B cell (primary cell): ENCODE measurements at regions not wholly inside any gene's neighbourhood (a gene's known extent, or its start where the extent isn't known, plus 50 kb on each side); places are given as distances from the start of the nearest gene placed in this dataset.

ENCODE experiments used
- ATAC-seq: fragments of 200-7000 bp; cut with Tn5 transposase; one replicate; pipeline ENCODE4 v1.10.0; 2021; ENCODE audit warnings: low read depth, mild to moderate bottlenecking, moderate number of reproducible peaks, moderate library complexity
- CTCF ChIA-PET: fragments of 350-600 bp; sonication (Branson Sonifier 250); formaldehyde crosslinking; loops from one replicate; lab custom pipeline; 2021; ENCODE audit warnings: antibody characterized with exemption, inconsistent platforms; lab: Charles Lee
- POLR2A ChIA-PET: fragments of 350-600 bp; sonication (Branson Sonifier 250); formaldehyde crosslinking; loops from one replicate; lab custom pipeline; 2021; ENCODE audit warnings: antibody characterized with exemption; lab: Charles Lee
- DNase-seq: peaks from one replicate; pipeline ENCODE4 v3.0.0; 2013
- H2AFZ ChIP-seq: 2 replicates; pipeline ENCODE4 v1.6.1; 2012; ENCODE audit warnings: mild to moderate bottlenecking, low read depth, low read length; ENCODE audit not compliant: insufficient read depth, poor library complexity, severe bottlenecking
- H3K27ac ChIP-seq, 2 donors: 1 replicate in 1 of 2; 2 replicates in 1 of 2; pipeline ENCODE4 v1.5.1; 2012 to 2013; ENCODE audit warnings: low read length in 2 of 2, mild to moderate bottlenecking in 2 of 2, moderate library complexity in 1 of 2
- H3K27me3 ChIP-seq, 4 experiments: fragments of 200-600 bp in 1 of 4; sonication (generic) in 1 of 4; replicated peaks in 1 of 4; 1 replicate in 2 of 4; 2 replicates in 2 of 4; pipeline versions ENCODE4 v1.6.1 to v1.7.0; 2013 to 2016; ENCODE audit warnings: low read length in 3 of 4, mild to moderate bottlenecking in 2 of 4, mixed read lengths in 1 of 4, moderate library complexity in 1 of 4; ENCODE audit not compliant: insufficient read depth in 4 of 4, control insufficient read depth in 3 of 4; ENCODE audit errors: control extremely low read depth in 1 of 4
- H3K36me3 ChIP-seq, 2 experiments: replicated peaks in 1 of 2; 1 replicate in 1 of 2; 2 replicates in 1 of 2; pipeline versions ENCODE4 v1.6.1 to v1.7.1; 2013; ENCODE audit warnings: low read length in 1 of 2; ENCODE audit not compliant: insufficient read depth in 2 of 2, control insufficient read depth in 1 of 2; ENCODE audit errors: control extremely low read depth in 1 of 2, extremely low read depth in 1 of 2
- H3K4me1 ChIP-seq, 2 donors: fragments of 200-600 bp in 1 of 2; sonication (generic) in 1 of 2; 1 replicate in 1 of 2; 2 replicates in 1 of 2; pipeline versions ENCODE4 v1.5.1 to v1.6.1; 2013 to 2017; ENCODE audit warnings: low read length in 2 of 2; ENCODE audit not compliant: control insufficient read depth in 2 of 2, insufficient read depth in 2 of 2
- H3K4me2 ChIP-seq: replicated peaks from 2 replicates; pipeline ENCODE3; 2012; ENCODE audit warnings: mild to moderate bottlenecking, low read depth, low read length; ENCODE audit not compliant: poor library complexity, severe bottlenecking
- H3K4me3 ChIP-seq, 5 experiments: fragments of 200-600 bp in 1 of 5; sonication (generic) in 1 of 5; 1 replicate in 3 of 5; 2 replicates in 2 of 5; pipeline versions ENCODE4 v1.5.1 to v1.7.0; 2011 to 2016; ENCODE audit warnings: low read length in 4 of 5, mild to moderate bottlenecking in 4 of 5, low read depth in 2 of 5, control low read depth in 1 of 5, moderate library complexity in 1 of 5; ENCODE audit not compliant: insufficient read depth in 1 of 5; ENCODE audit errors: control extremely low read depth in 1 of 5, extremely low read depth in 1 of 5
- H3K79me2 ChIP-seq: fragments of 200-600 bp; sonication (generic); one replicate; pipeline ENCODE4 v1.6.0; 2016; ENCODE audit warnings: low read length; ENCODE audit not compliant: control insufficient read depth, insufficient read depth
- H3K9ac ChIP-seq: fragments of 200-600 bp; sonication (generic); 2 replicates; pipeline ENCODE4 v1.6.1; 2017; ENCODE audit warnings: mild to moderate bottlenecking, low read length, moderate library complexity
- H3K9me3 ChIP-seq, 3 donors: one replicate each; pipeline versions ENCODE4 v1.6.1 to v1.7.1; 2013; ENCODE audit warnings: low read length in 2 of 3; ENCODE audit not compliant: control insufficient read depth in 2 of 3, insufficient read depth in 1 of 3; ENCODE audit errors: control extremely low read depth in 1 of 3
- H4K20me1 ChIP-seq: 2 replicates; pipeline ENCODE4 v1.6.0; 2012; ENCODE audit warnings: mild to moderate bottlenecking, low read length; ENCODE audit not compliant: insufficient read depth, control insufficient read depth, poor library complexity, severe bottlenecking
- H3K27ac Mint-ChIP-seq: one replicate; pipeline ENCODE4 v1.8.0; 2021; ENCODE audit warnings: mixed read lengths
- H3K27me3 Mint-ChIP-seq: one replicate; pipeline ENCODE4 v1.8.0; 2021; ENCODE audit warnings: mixed read lengths
- H3K4me1 Mint-ChIP-seq: one replicate; pipeline ENCODE4 v1.8.0; 2021; ENCODE audit warnings: mixed read lengths
- H3K4me3 Mint-ChIP-seq: one replicate; pipeline ENCODE4 v1.8.0; 2021; ENCODE audit warnings: mixed read lengths
- H3K9me3 Mint-ChIP-seq: one replicate; pipeline ENCODE4 v1.8.0; 2022; ENCODE audit warnings: mixed read lengths; ENCODE audit not compliant: insufficient read depth
- CTCF ChIP-seq: fragments of 200-600 bp; IDR thresholded peaks from one replicate; pipeline ENCODE4 v1.8.0; 2022; ENCODE audit warnings: antibody characterized with exemption, mild to moderate bottlenecking
- EZH2 ChIP-seq: IDR thresholded peaks from 2 replicates; pipeline ENCODE4 v1.6.1; 2012; ENCODE audit warnings: borderline replicate concordance, low read depth, mild to moderate bottlenecking, moderate library complexity, low read length; ENCODE audit not compliant: insufficient read depth, poor library complexity, severe bottlenecking
- WGBS: methylation state at CpG from one replicate; pipeline ENCODE4 v1.1.5; 2013; ENCODE audit warnings: missing lambda C conversion rate; ENCODE audit not compliant: insufficient coverage; 5-methylcytosine and 5-hydroxymethylcytosine counted together
- intact Hi-C: fragments of 100-400 bp; cut with micrococcal nuclease; formaldehyde crosslinking; loops from one replicate; pipeline ENCODE4 v1.10.0; 2022

GRCh38 chr11:106217456-106217855, 140.0 kb downstream of the AASDHPPT start:
- H3K4me3 Mint-ChIP-seq = no peak overlapping the region
- H3K9me3 ChIP-seq = peaks cover 0 to 6% (median 1%) of the 10 kb centered on the region in 3 donors
- CTCF ChIA-PET = no interaction called here
- no peak overlapping the region for H2AFZ ChIP-seq
- no peak overlapping the region for H3K4me3 ChIP-seq
- H3K27ac Mint-ChIP-seq = no peak overlapping the region
- H3K9me3 Mint-ChIP-seq = peaks cover 6% of the 10 kb centered on the region
- no peak overlapping the region for H3K4me2 ChIP-seq
- no peaks in the 10 kb centered on the region for H3K79me2 ChIP-seq
- no peak overlapping the region for H3K27ac ChIP-seq
- no peak for DNase-seq
- no peaks in the 10 kb centered on the region for H3K27me3 ChIP-seq
- TF ChIP-seq CTCF (no peak), EZH2 (no peak)
- WGBS = 100% methylated on average over 2 of the region's 2 CpGs
- no peaks in the 10 kb centered on the region for H3K27me3 Mint-ChIP-seq
- no peak overlapping the region for H3K9ac ChIP-seq
- ATAC-seq = no peak
- H4K20me1 ChIP-seq = no peaks in the 10 kb centered on the region
- no peaks in the 10 kb centered on the region for H3K4me1 ChIP-seq
- H3K36me3 ChIP-seq = no peaks in the 10 kb centered on the region
- intact Hi-C loops = no loop called here
- no peaks in the 10 kb centered on the region for H3K4me1 Mint-ChIP-seq
- POLR2A ChIA-PET = no interaction called here

GRCh38 chr11:106218106-106218505, 140.6 kb downstream of the AASDHPPT start:
- no peak overlapping the region for H3K9ac ChIP-seq
- H3K27ac ChIP-seq = no peak overlapping the region
- H4K20me1 ChIP-seq = no peaks in the 10 kb centered on the region
- ATAC-seq (no peak), DNase-seq (no peak)
- 45% methylated on average over 2 of the region's 3 CpGs for WGBS
- H3K4me2 ChIP-seq = no peak overlapping the region
- Mint-ChIP-seq H3K9me3 (peaks cover 6% of the 10 kb centered on the region), H3K27me3 (no peaks in the 10 kb centered on the region), H3K4me1 (no peaks in the 10 kb centered on the region), H3K4me3 (no peak overlapping the region), H3K27ac (no peak overlapping the region)
- H3K4me3 ChIP-seq = no peak overlapping the region
- intact Hi-C loops = no loop called here
- no peaks in the 10 kb centered on the region for H3K36me3 ChIP-seq
- H3K9me3 ChIP-seq = peaks cover 1 to 8% (median 3%) of the 10 kb centered on the region in 3 donors
- no peaks in the 10 kb centered on the region for H3K4me1 ChIP-seq
- no peaks in the 10 kb centered on the region for H3K27me3 ChIP-seq
- H2AFZ ChIP-seq = no peak overlapping the region
- H3K79me2 ChIP-seq = no peaks in the 10 kb centered on the region
- POLR2A ChIA-PET = no interaction called here
- CTCF ChIA-PET = no interaction called here
- TF ChIP-seq CTCF = no peak
- no peak for TF ChIP-seq EZH2
